ENCODE measurements at regions not wholly inside any gene's neighbourhood (a gene's known extent, or its start where the extent isn't known, plus 50 kb on each side); places are given as distances from the start of the nearest gene placed in this dataset.
"Not testable (repeated sequence)": the region's sequence is repeated elsewhere in the genome, so short reads cannot be mapped to it uniquely, and the experiment has no call there.

- DNase-seq (ENCODE audit: low read depth in 2 of 3, low spot score in 2 of 3): no peak
These were observed 335.3 kb upstream of the ARHGEF26 start for GRCh38 chr3:153785901-153786300.

- no peak for DNase-seq (ENCODE audit: low read depth in 2 of 3, low spot score in 2 of 3)
These were observed 331.8 kb upstream of the ARHGEF26 start for GRCh38 chr3:153789380-153789779.

GRCh38 chr3:153797056-153797455 lies 324.1 kb upstream of the ARHGEF26 start:
- DNase-seq (ENCODE audit: low read depth in 2 of 3, low spot score in 2 of 3): not testable (repeated sequence)

- no peak for DNase-seq (ENCODE audit: low read depth in 2 of 3, low spot score in 2 of 3)
These were observed 312.1 kb upstream of the ARHGEF26 start for GRCh38 chr3:153809097-153809496.

GRCh38 chr3:153818338-153818737 lies 302.9 kb upstream of the ARHGEF26 start:
- DNase-seq (ENCODE audit: low read depth in 2 of 3, low spot score in 2 of 3): no peak

GRCh38 chr3:153820035-153820434 lies 301.2 kb upstream of the ARHGEF26 start:
- no peak for DNase-seq (ENCODE audit: low read depth in 2 of 3, low spot score in 2 of 3)

- DNase-seq (ENCODE audit: low read depth in 2 of 3, low spot score in 2 of 3): not testable (repeated sequence)
These were observed 292.8 kb upstream of the ARHGEF26 start for GRCh38 chr3:153828346-153828745.

GRCh38 chr3:153829606-153830170 lies 291.5 kb upstream of the ARHGEF26 start:
- DNase-seq (ENCODE audit: low read depth in 2 of 3, low spot score in 2 of 3): no peak

- DNase-seq (ENCODE audit: low read depth in 2 of 3, low spot score in 2 of 3): no peak
These were observed 290.6 kb upstream of the ARHGEF26 start for GRCh38 chr3:153830552-153830951.

- no peak for DNase-seq (ENCODE audit: low read depth in 2 of 3, low spot score in 2 of 3)
These were observed 285.6 kb upstream of the ARHGEF26 start for GRCh38 chr3:153835540-153835939.

- no peak for DNase-seq (ENCODE audit: low read depth in 2 of 3, low spot score in 2 of 3)
These were observed 280.7 kb upstream of the ARHGEF26 start for GRCh38 chr3:153840487-153840886.

- no peak for DNase-seq (ENCODE audit: low read depth in 2 of 3, low spot score in 2 of 3)
These were observed 277.2 kb upstream of the ARHGEF26 start for GRCh38 chr3:153843994-153844393.

GRCh38 chr3:153845311-153845710 lies 275.9 kb upstream of the ARHGEF26 start:
- no peak for DNase-seq (ENCODE audit: low read depth in 2 of 3, low spot score in 2 of 3)

GRCh38 chr3:153848702-153849101 lies 272.5 kb upstream of the ARHGEF26 start:
- DNase-seq (ENCODE audit: low read depth in 2 of 3, low spot score in 2 of 3): no peak

- no peak for DNase-seq (ENCODE audit: low read depth in 2 of 3, low spot score in 2 of 3)
These were observed 268.8 kb upstream of the ARHGEF26 start for GRCh38 chr3:153852355-153852754.

- no peak for DNase-seq (ENCODE audit: low read depth in 2 of 3, low spot score in 2 of 3)
These were observed 268.0 kb upstream of the ARHGEF26 start for GRCh38 chr3:153853163-153853562.

GRCh38 chr3:153855772-153856171 lies 265.4 kb upstream of the ARHGEF26 start:
- no peak for DNase-seq (ENCODE audit: low read depth in 2 of 3, low spot score in 2 of 3)

GRCh38 chr3:153856932-153857331 lies 264.3 kb upstream of the ARHGEF26 start:
- no peak for DNase-seq (ENCODE audit: low read depth in 2 of 3, low spot score in 2 of 3)

- DNase-seq (ENCODE audit: low read depth in 2 of 3, low spot score in 2 of 3): no peak
These were observed 256.4 kb upstream of the ARHGEF26 start for GRCh38 chr3:153864793-153865192.

- no peak for DNase-seq (ENCODE audit: low read depth in 2 of 3, low spot score in 2 of 3)
These were observed 254.3 kb upstream of the ARHGEF26 start for GRCh38 chr3:153866901-153867300.

GRCh38 chr3:153874348-153874747 lies 246.8 kb upstream of the ARHGEF26 start:
- DNase-seq (ENCODE audit: low read depth in 2 of 3, low spot score in 2 of 3): not testable (repeated sequence)

- no peak for DNase-seq (ENCODE audit: low read depth in 2 of 3, low spot score in 2 of 3)
These were observed 240.7 kb upstream of the ARHGEF26 start for GRCh38 chr3:153880493-153880892.

GRCh38 chr3:153881201-153881600 lies 240.0 kb upstream of the ARHGEF26 start:
- DNase-seq (ENCODE audit: low read depth in 2 of 3, low spot score in 2 of 3): no peak

GRCh38 chr3:153885359-153885758 lies 235.8 kb upstream of the ARHGEF26 start:
- DNase-seq (ENCODE audit: low read depth in 2 of 3, low spot score in 2 of 3): no peak

Data from activated CD8-positive, alpha-beta memory T cell treated with anti-CD3 and anti-CD28 coated beads for 48 hours (primary cell).